HL-60 (cell line): ENCODE measurements at regions not wholly inside any gene's neighbourhood (a gene's known extent, or its start where the extent isn't known, plus 50 kb on each side); places are given as distances from the start of the nearest gene placed in this dataset.

Experiments used
- CTCF ChIP-seq: IDR thresholded peaks from one replicate; pipeline ENCODE4 v1.5.1; 2011; ENCODE audit warnings: low read length, control low read depth, inconsistent platforms; ENCODE audit not compliant: insufficient read depth
- GABPA ChIP-seq: IDR thresholded peaks from 2 replicates; pipeline ENCODE4 v1.6.1; 2012; ENCODE audit warnings: low read depth
- POLR2AphosphoS5 ChIP-seq: IDR thresholded peaks from 2 replicates; pipeline ENCODE4 v1.6.1; 2012; ENCODE audit warnings: low read depth
- REST ChIP-seq: IDR thresholded peaks from 2 replicates; pipeline ENCODE4 v1.6.1; 2012; ENCODE audit warnings: low read depth; ENCODE audit not compliant: insufficient replicate concordance
- SPI1 ChIP-seq: IDR thresholded peaks from 2 replicates; pipeline ENCODE4 v1.6.1; 2012; ENCODE audit warnings: low read depth, mild to moderate bottlenecking, borderline replicate concordance

GRCh38 chr5:173668910-173669309, 52.5 kb upstream of the BOD1 start:
- TF ChIP-seq CTCF (no peak), GABPA (no peak), REST (no peak), POLR2AphosphoS5 (no peak), SPI1 (no peak)
